ENCODE measurements at regions not wholly inside any gene's neighbourhood (a gene's known extent, or its start where the extent isn't known, plus 50 kb on each side); places are given as distances from the start of the nearest gene placed in this dataset.

GRCh38 chr11:8336356-8337129, 72.9 kb upstream of the LMO1 start:
- no CpG with 5 or more reads among the region's 17 CpGs for WGBS (ENCODE audit: extremely low coverage, insufficient read length, low lambda C conversion rate)
- H3K9me3 Mint-ChIP-seq = no peaks in the 10 kb centered on the region; a peak in 1 of 5 replicates

More at GRCh38 chr11:8336356-8337129, 72.9 kb upstream of the LMO1 start:
- DNase-seq = no peak
- Histone ChIP-seq H3T11ph (ENCODE audit: low read length) (no peak overlapping the region), H3K23me2 (ENCODE audit: insufficient read length, low read depth, low read length, poor library complexity, severe bottlenecking) (no peaks in the 10 kb centered on the region), H3K4me1 (ENCODE audit: insufficient read depth, low read length) (no peaks in the 10 kb centered on the region), H4K20me1 (ENCODE audit: control insufficient read depth, insufficient read depth, insufficient read length) (no peaks in the 10 kb centered on the region), H2BK20ac (ENCODE audit: low read depth, low read length, poor library complexity, severe bottlenecking) (no peak overlapping the region), H2AK5ac (ENCODE audit: insufficient read length, low read length) (no peak overlapping the region), H2AFZ (ENCODE audit: low read length) (no peak overlapping the region), H3K9me3 (ENCODE audit: control insufficient read depth, low read depth, low read length) (no peaks in the 10 kb centered on the region), H3K79me1 (ENCODE audit: insufficient read depth, low read depth, low read length, poor library complexity, severe bottlenecking) (no peaks in the 10 kb centered on the region), H3K18ac (ENCODE audit: insufficient read length, low read depth, low read length) (no peak overlapping the region), H3K79me2 (ENCODE audit: insufficient read depth, low read length) (no peaks in the 10 kb centered on the region), H4K8ac (replicated peaks; ENCODE audit: insufficient read length, low read depth, low read length) (no peak overlapping the region), H3K9ac (ENCODE audit: extremely low read depth, insufficient read length, low read length) (no peak overlapping the region), H3K27ac (ENCODE audit: insufficient read length, low read depth, low read length) (no peak overlapping the region), H3K56ac (ENCODE audit: insufficient read length, low read depth, low read length) (no peak overlapping the region), H3K4me2 (ENCODE audit: insufficient read depth, insufficient read length, low read length) (no peak overlapping the region), H2BK12ac (ENCODE audit: insufficient read length, low read depth, low read length) (no peak overlapping the region), H4K5ac (ENCODE audit: insufficient read length, low read depth, low read length) (no peak overlapping the region), H2BK5ac (ENCODE audit: insufficient read length, low read length) (no peak overlapping the region), H3K23ac (ENCODE audit: insufficient read length, low read depth, low read length) (no peak overlapping the region), H2BK120ac (ENCODE audit: low read depth, low read length, poor library complexity, severe bottlenecking) (no peak overlapping the region), H4K91ac (ENCODE audit: insufficient read length, low read depth, low read length) (no peak overlapping the region), H2BK15ac (ENCODE audit: low read depth, low read length) (no peak overlapping the region), H3K27me3 (ENCODE audit: insufficient read depth, low read length) (no peaks in the 10 kb centered on the region), H3K4ac (ENCODE audit: low read depth, low read length) (no peak overlapping the region), H3K14ac (ENCODE audit: insufficient read depth, low read length) (no peak overlapping the region)
- Mint-ChIP-seq H3K4me3 (no peak overlapping the region; a peak in 1 of 5 replicates), H3K27me3 (ENCODE audit: low read depth) (peaks cover 3% of the 10 kb centered on the region; the same call in 1 of the 2 replicates), H3K27ac (peak overlapping the region in 1 of 3 experiments; percentile 18; a peak in 2 of 7 replicates), H3K36me3 (ENCODE audit: insufficient read depth in 1 of 3, low read depth in 3 of 3) (no peaks in the 10 kb centered on the region), H3K4me1 (peaks cover 13 to 40% of the 10 kb centered on the region in 2 experiments)
- TF ChIP-seq CTCF (conservative IDR thresholded peaks at IDR 0.05) = no peak

Data from H9 (cell line).